ENCODE measurements at regions not wholly inside any gene's neighbourhood (a gene's known extent, or its start where the extent isn't known, plus 50 kb on each side); places are given as distances from the start of the nearest gene placed in this dataset.

DNA sequence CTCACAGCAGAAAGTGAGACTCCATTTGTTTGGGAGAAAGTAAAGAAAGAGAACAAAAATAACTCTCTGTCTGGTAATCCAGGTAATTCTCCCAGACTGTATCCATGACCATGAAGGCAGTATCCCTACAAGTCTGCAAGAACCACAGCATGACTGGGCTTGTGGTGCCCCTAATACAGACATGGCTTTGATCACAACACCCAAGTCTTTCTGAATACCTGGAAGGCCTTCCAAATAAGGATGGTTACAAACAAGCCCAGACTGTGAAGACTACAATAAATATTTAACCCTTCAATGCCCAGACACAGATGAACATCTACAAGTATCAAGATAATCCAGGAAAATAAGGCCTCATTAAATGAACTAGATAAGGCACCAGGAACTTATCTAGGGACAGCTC lies 481.1 kb upstream of the RORB start:
- TF ChIP-seq, protein P1, sequence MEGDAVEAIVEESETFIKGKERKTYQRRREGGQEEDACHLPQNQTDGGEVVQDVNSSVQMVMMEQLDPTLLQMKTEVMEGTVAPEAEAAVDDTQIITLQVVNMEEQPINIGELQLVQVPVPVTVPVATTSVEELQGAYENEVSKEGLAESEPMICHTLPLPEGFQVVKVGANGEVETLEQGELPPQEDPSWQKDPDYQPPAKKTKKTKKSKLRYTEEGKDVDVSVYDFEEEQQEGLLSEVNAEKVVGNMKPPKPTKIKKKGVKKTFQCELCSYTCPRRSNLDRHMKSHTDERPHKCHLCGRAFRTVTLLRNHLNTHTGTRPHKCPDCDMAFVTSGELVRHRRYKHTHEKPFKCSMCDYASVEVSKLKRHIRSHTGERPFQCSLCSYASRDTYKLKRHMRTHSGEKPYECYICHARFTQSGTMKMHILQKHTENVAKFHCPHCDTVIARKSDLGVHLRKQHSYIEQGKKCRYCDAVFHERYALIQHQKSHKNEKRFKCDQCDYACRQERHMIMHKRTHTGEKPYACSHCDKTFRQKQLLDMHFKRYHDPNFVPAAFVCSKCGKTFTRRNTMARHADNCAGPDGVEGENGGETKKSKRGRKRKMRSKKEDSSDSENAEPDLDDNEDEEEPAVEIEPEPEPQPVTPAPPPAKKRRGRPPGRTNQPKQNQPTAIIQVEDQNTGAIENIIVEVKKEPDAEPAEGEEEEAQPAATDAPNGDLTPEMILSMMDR (conservative IDR thresholded peaks at IDR 0.05) = no peak
- TF ChIP-seq ZFX (IDR thresholded peaks at IDR 0.05) = no peak

Data from C4-2B (cell line).